ENCODE measurements at regions not wholly inside any gene's neighbourhood (a gene's known extent, or its start where the extent isn't known, plus 50 kb on each side); places are given as distances from the start of the nearest gene placed in this dataset.

DNA sequence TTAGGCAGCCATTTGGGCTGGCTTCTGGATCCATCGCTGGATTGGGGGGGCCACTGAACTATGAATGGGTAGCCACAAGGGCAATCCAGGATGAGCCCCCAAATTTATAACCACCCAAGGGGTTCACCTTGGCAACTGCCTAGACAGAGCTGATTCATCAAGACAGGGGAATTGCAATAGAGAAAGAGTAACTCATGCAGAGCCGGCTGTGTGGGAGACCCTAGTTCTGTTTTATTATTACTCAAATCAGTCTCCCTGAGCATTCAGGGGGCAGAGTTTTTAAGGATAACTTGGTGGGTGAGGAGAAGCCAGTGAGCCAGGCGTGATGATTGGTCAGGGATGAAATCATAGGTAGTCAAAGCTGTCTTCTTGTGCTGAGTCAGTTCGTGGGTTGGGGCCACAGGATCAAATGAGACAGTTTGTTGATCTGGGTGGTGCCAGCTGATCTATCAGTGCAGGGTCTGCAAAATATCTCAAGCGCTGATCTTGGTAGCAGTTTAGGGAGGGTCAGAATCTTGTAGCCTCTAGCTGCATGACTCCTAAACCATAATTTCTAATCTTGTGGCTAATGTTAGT is 57.9 kb downstream of the DNAJB9 start:
- Histone ChIP-seq H3K9me3 (ENCODE audit: low read length) (no peaks in the 10 kb centered on the region), H3K9me2 (replicated peaks; ENCODE audit: insufficient read depth, low read length) (no peaks in the 10 kb centered on the region), H3K4me1 (ENCODE audit: low read length) (no peaks in the 10 kb centered on the region), H3K9ac (ENCODE audit: low read length) (no peak overlapping the region), H4K20me1 (ENCODE audit: insufficient read depth, low read depth, low read length) (no peaks in the 10 kb centered on the region), H3K27ac (ENCODE audit: low read length) (no peak overlapping the region), H2AFZ (ENCODE audit: low read length) (no peak overlapping the region), H3K79me2 (ENCODE audit: low read length) (no peaks in the 10 kb centered on the region), H3K36me3 (ENCODE audit: insufficient read depth, low read length) (no peaks in the 10 kb centered on the region), H3K4me2 (ENCODE audit: low read depth, low read length, poor library complexity, severe bottlenecking) (no peak overlapping the region), H3K27me3 (ENCODE audit: low read length) (no peaks in the 10 kb centered on the region), H3K4me3 (ENCODE audit: low read length) (no peak overlapping the region)
- no peak for DNase-seq

DNA sequence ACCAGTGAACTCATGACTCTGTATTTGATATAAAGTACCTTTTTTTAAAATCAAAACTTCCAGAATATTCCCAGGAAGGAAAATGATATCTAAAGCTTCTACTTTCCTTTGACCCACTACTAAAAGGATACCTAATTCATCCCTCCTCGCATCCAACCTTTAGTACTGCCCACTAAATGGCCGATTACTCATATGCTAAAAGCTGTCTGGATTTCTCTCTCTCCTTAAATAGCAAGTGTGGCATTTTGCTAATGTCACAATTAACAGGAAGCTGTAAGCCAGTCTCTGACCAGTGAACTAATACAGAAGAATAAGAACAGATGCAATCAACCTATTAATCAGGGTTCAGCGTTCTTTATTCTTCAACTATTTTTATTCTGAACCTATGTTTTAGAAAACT is 59.0 kb downstream of the DNAJB9 start:
- Histone ChIP-seq H3K4me1 (ENCODE audit: low read length) (no peaks in the 10 kb centered on the region), H3K27me3 (ENCODE audit: low read length) (no peaks in the 10 kb centered on the region), H3K27ac (ENCODE audit: low read length) (no peak overlapping the region), H3K4me3 (ENCODE audit: low read length) (no peak overlapping the region), H3K79me2 (ENCODE audit: low read length) (no peaks in the 10 kb centered on the region), H3K9me2 (replicated peaks; ENCODE audit: insufficient read depth, low read length) (no peaks in the 10 kb centered on the region), H3K9me3 (ENCODE audit: low read length) (no peaks in the 10 kb centered on the region), H3K9ac (ENCODE audit: low read length) (no peak overlapping the region), H2AFZ (ENCODE audit: low read length) (no peak overlapping the region), H3K36me3 (ENCODE audit: insufficient read depth, low read length) (no peaks in the 10 kb centered on the region), H3K4me2 (ENCODE audit: low read depth, low read length, poor library complexity, severe bottlenecking) (no peak overlapping the region), H4K20me1 (ENCODE audit: insufficient read depth, low read depth, low read length) (no peaks in the 10 kb centered on the region)
- no peak for DNase-seq

DNA sequence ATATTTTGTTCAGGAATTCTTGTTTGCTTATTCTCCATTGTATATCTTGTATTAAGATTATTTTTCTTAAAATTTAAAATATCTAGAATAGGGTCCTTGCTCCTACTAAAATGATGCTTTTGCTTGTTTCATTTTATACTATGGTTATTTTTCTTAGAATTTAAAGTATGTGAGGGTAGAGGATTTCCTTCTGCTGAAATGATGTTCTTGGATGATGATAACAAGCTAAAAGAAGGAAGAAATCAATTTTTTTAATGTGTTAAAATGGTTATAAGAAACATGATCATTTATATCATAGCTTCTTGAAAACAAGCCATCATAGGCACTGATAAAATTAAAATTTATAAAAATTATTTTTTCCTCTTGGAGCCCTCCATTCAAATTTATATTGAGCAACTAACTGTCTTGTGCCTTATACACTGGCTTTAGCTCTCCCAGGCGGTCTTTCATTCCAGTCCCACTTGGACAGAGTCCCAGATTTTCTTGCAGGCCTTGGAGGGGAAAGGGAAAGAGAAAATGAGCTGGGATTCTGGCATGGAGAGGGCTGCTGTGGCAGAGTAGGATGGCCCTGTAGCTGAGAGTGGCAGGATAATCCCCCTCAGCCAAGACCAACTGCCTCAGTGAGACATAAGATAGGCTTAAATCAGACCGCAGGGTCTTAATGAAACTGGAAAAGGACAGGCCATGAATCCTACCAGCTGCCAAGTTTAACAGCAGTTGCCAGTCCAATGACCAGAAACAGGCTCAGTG is 60.2 kb downstream of the DNAJB9 start:
- H2AFZ ChIP-seq (ENCODE audit: low read length): no peak overlapping the region
- H3K27me3 ChIP-seq (ENCODE audit: low read length): no peaks in the 10 kb centered on the region
- no peak overlapping the region for H3K4me2 ChIP-seq (ENCODE audit: low read depth, low read length, poor library complexity, severe bottlenecking)
- H3K79me2 ChIP-seq (ENCODE audit: low read length): no peaks in the 10 kb centered on the region
- no peak overlapping the region for H3K4me3 ChIP-seq (ENCODE audit: low read length)
- H3K4me1 ChIP-seq (ENCODE audit: low read length): no peaks in the 10 kb centered on the region
- no peaks in the 10 kb centered on the region for H3K9me2 ChIP-seq (replicated peaks; ENCODE audit: insufficient read depth, low read length)
- no peaks in the 10 kb centered on the region for H4K20me1 ChIP-seq (ENCODE audit: insufficient read depth, low read depth, low read length)
- H3K9me3 ChIP-seq (ENCODE audit: low read length): no peaks in the 10 kb centered on the region
- no peak overlapping the region for H3K9ac ChIP-seq (ENCODE audit: low read length)
- H3K36me3 ChIP-seq (ENCODE audit: insufficient read depth, low read length): no peaks in the 10 kb centered on the region
- H3K27ac ChIP-seq (ENCODE audit: low read length): no peak overlapping the region
- no peak for DNase-seq

DNA sequence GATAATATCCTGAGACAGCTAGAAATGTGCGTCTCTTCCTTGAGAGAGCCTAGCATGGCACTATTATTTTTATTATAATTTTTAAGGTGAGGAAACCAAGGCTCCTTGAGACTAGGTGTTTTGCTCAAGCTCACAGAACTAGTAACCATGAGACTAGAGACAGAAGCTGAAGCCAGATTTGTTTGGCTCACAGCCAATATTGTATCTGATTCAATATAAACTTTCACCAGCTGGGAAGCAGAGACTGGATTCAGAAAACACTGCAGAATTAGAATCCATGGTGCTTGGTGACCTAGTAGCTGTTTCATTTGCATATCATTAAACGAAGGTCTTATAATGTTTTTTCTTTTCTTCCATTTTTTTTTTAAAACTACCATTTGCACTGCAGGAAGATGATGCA is 64.4 kb downstream of the DNAJB9 start:
- no peak overlapping the region for H3K4me3 ChIP-seq (ENCODE audit: low read length)
- H3K9me3 ChIP-seq (ENCODE audit: low read length): no peaks in the 10 kb centered on the region
- no peaks in the 10 kb centered on the region for H3K36me3 ChIP-seq (ENCODE audit: insufficient read depth, low read length)
- no peak overlapping the region for H3K9ac ChIP-seq (ENCODE audit: low read length)
- H3K9me2 ChIP-seq (replicated peaks; ENCODE audit: insufficient read depth, low read length): no peaks in the 10 kb centered on the region
- no peaks in the 10 kb centered on the region for H4K20me1 ChIP-seq (ENCODE audit: insufficient read depth, low read depth, low read length)
- H3K27ac ChIP-seq (ENCODE audit: low read length): no peak overlapping the region
- no peak for DNase-seq
- no peaks in the 10 kb centered on the region for H3K4me1 ChIP-seq (ENCODE audit: low read length)
- H3K27me3 ChIP-seq (ENCODE audit: low read length): no peaks in the 10 kb centered on the region
- H3K4me2 ChIP-seq (ENCODE audit: low read depth, low read length, poor library complexity, severe bottlenecking): no peak overlapping the region
- H3K79me2 ChIP-seq (ENCODE audit: low read length): no peaks in the 10 kb centered on the region
- H2AFZ ChIP-seq (ENCODE audit: low read length): no peak overlapping the region

DNA sequence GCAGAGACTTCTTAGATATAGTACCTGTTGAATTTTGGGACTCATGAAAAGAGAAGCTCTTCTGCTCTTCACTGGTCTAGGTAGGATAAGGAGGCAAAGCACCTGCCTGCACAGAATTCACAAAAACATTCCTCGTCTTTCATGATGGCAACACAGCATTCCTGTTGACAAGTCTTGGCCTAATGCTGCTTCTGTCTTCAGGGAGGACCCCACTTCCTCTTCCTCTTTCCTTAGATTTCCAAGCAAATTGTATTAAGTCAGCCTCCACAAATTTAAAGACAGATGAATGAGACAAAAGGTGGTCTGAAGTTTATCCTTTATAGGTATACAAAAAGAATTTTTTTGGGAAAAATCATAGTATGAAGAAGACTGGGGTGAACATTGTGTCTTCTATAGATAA is 64.9 kb downstream of the DNAJB9 start:
- no peak overlapping the region for H3K9ac ChIP-seq (ENCODE audit: low read length)
- no peaks in the 10 kb centered on the region for H3K36me3 ChIP-seq (ENCODE audit: insufficient read depth, low read length)
- no peaks in the 10 kb centered on the region for H3K9me2 ChIP-seq (replicated peaks; ENCODE audit: insufficient read depth, low read length)
- H3K4me2 ChIP-seq (ENCODE audit: low read depth, low read length, poor library complexity, severe bottlenecking): no peak overlapping the region
- no peaks in the 10 kb centered on the region for H3K27me3 ChIP-seq (ENCODE audit: low read length)
- no peaks in the 10 kb centered on the region for H3K79me2 ChIP-seq (ENCODE audit: low read length)
- H2AFZ ChIP-seq (ENCODE audit: low read length): no peak overlapping the region
- no peaks in the 10 kb centered on the region for H4K20me1 ChIP-seq (ENCODE audit: insufficient read depth, low read depth, low read length)
- no peak for DNase-seq
- H3K4me1 ChIP-seq (ENCODE audit: low read length): no peaks in the 10 kb centered on the region
- H3K9me3 ChIP-seq (ENCODE audit: low read length): no peaks in the 10 kb centered on the region
- no peak overlapping the region for H3K27ac ChIP-seq (ENCODE audit: low read length)
- no peak overlapping the region for H3K4me3 ChIP-seq (ENCODE audit: low read length)

DNA sequence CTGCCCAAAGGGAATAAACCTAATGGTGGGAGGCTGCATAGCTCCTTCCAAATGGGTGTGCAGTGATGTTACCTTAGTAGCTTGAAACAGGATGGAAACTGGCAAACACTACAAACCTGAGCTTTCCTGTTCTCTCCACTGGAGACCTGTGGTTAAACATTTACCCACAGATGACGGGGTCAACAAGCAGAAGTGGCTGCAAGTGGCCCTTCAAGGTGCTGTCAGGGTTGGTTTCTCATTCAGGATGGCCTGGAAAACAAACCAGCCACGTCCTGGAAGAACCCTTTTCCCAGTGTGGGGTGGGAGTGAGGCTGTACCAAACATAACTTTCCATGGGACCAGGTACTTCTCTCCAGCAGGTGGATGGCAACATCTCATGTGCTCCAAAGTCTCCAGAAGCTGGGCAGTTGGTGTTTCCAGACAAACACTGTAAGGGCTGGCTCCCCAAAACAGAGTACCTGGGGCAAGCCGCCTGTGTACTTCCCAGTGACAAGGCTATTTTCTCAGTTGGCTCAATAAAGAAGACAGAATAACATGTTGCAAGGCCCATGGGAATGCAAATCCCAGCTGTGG is 67.5 kb downstream of the DNAJB9 start:
- Histone ChIP-seq H3K4me2 (ENCODE audit: low read depth, low read length, poor library complexity, severe bottlenecking) (no peak overlapping the region), H3K9me2 (replicated peaks; ENCODE audit: insufficient read depth, low read length) (no peaks in the 10 kb centered on the region), H3K4me1 (ENCODE audit: low read length) (no peaks in the 10 kb centered on the region), H2AFZ (ENCODE audit: low read length) (no peak overlapping the region), H3K4me3 (ENCODE audit: low read length) (no peak overlapping the region), H3K27me3 (ENCODE audit: low read length) (no peaks in the 10 kb centered on the region), H3K79me2 (ENCODE audit: low read length) (no peaks in the 10 kb centered on the region), H3K9ac (ENCODE audit: low read length) (no peak overlapping the region), H3K9me3 (ENCODE audit: low read length) (no peaks in the 10 kb centered on the region), H3K27ac (ENCODE audit: low read length) (no peak overlapping the region), H4K20me1 (ENCODE audit: insufficient read depth, low read depth, low read length) (no peaks in the 10 kb centered on the region), H3K36me3 (ENCODE audit: insufficient read depth, low read length) (no peaks in the 10 kb centered on the region)
- no peak for DNase-seq

DNA sequence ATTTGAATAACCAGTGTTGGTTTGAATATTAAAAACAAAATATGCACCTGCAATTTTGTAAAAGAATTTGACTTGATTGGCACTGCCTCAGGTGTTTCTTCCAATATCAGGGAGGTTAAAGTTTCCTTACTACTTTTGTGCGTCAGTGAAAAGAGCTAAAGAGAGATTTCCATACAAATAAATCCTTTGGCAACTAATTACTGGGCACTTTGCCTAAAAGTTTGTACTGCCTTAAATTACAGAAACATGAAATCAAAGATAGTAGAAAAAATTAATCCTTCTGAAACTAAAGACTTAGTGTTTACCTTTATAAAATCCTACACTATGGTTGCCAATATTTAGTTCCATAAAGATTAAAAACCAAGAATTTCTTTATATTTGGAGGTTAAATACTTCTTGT is 72.5 kb downstream of the DNAJB9 start:
- DNase-seq: no peak

DNA sequence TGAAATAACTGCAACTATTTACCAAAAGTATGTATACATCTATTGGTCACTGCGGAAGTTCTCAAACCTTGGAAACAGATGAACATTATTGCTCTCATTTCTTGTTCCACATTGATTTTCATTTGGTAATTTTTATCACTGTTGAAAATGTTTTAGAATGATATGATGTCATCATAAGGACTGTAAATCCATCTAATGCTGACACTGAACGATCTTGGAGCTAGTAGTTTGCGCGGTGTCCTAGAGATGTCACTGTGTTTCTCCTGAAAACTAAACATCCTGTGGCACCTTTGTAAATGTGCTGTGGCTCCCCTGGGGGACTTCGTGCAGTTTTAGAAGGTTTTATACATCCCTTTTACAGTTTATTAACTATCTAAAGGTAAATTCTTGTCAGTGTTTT is 73.5 kb downstream of the DNAJB9 start:
- Histone ChIP-seq H3K4me3 (ENCODE audit: low read length) (no peak overlapping the region), H3K79me2 (ENCODE audit: low read length) (no peaks in the 10 kb centered on the region), H3K9me3 (ENCODE audit: low read length) (no peaks in the 10 kb centered on the region), H3K9me2 (replicated peaks; ENCODE audit: insufficient read depth, low read length) (no peaks in the 10 kb centered on the region), H3K9ac (ENCODE audit: low read length) (no peak overlapping the region), H3K27me3 (ENCODE audit: low read length) (no peaks in the 10 kb centered on the region), H3K4me2 (ENCODE audit: low read depth, low read length, poor library complexity, severe bottlenecking) (no peak overlapping the region), H2AFZ (ENCODE audit: low read length) (no peak overlapping the region), H4K20me1 (ENCODE audit: insufficient read depth, low read depth, low read length) (no peaks in the 10 kb centered on the region), H3K36me3 (ENCODE audit: insufficient read depth, low read length) (no peaks in the 10 kb centered on the region), H3K4me1 (ENCODE audit: low read length) (no peaks in the 10 kb centered on the region), H3K27ac (ENCODE audit: low read length) (no peak overlapping the region)
- DNase-seq: no peak

More for the DNA sequence above, 72.5 kb downstream of the DNAJB9 start:
- H3K9me2 ChIP-seq (replicated peaks; ENCODE audit: insufficient read depth, low read length): no peaks in the 10 kb centered on the region
- H2AFZ ChIP-seq (ENCODE audit: low read length): no peak overlapping the region
- no peak overlapping the region for H3K9ac ChIP-seq (ENCODE audit: low read length)
- H3K9me3 ChIP-seq (ENCODE audit: low read length): no peaks in the 10 kb centered on the region
- no peaks in the 10 kb centered on the region for H3K79me2 ChIP-seq (ENCODE audit: low read length)
- H3K27me3 ChIP-seq (ENCODE audit: low read length): no peaks in the 10 kb centered on the region
- H4K20me1 ChIP-seq (ENCODE audit: insufficient read depth, low read depth, low read length): no peaks in the 10 kb centered on the region
- H3K4me1 ChIP-seq (ENCODE audit: low read length): no peaks in the 10 kb centered on the region
- H3K4me3 ChIP-seq (ENCODE audit: low read length): no peak overlapping the region
- no peak overlapping the region for H3K27ac ChIP-seq (ENCODE audit: low read length)
- no peak overlapping the region for H3K4me2 ChIP-seq (ENCODE audit: low read depth, low read length, poor library complexity, severe bottlenecking)
- no peaks in the 10 kb centered on the region for H3K36me3 ChIP-seq (ENCODE audit: insufficient read depth, low read length)

Measured in Karpas-422 (cell line).